HG02885 (cell line): ENCODE measurements at regions not wholly inside any gene's neighbourhood (a gene's known extent, or its start where the extent isn't known, plus 50 kb on each side); places are given as distances from the start of the nearest gene placed in this dataset.
A peak's percentile ranks its signal among the peaks of the same experiment; 100 is the strongest.
"Not testable (repeated sequence)": the region's sequence is repeated elsewhere in the genome, so short reads cannot be mapped to it uniquely, and the experiment has no call there.

Experiments used
- ATAC-seq: cut with Tn5 transposase; IDR thresholded peaks from one replicate; pipeline ENCODE4 v1.9.1; 2021; ENCODE audit warnings: mild to moderate bottlenecking; ENCODE audit not compliant: unreplicated experiment, poor library complexity

GRCh38 chr15:66864086-66864830, 162.2 kb downstream of the SMAD6 start:
- ATAC-seq, result no peak

GRCh38 chr15:66864871-66865281, 162.8 kb downstream of the SMAD6 start:
- ATAC-seq, result no peak

- ATAC-seq, result peak; percentile 70
Measured at GRCh38 chr15:66865622-66866611, 163.9 kb downstream of the SMAD6 start.

- ATAC-seq, result no peak
Measured at GRCh38 chr15:66866656-66867055, 164.6 kb downstream of the SMAD6 start.

GRCh38 chr15:66868918-66869317, 166.9 kb downstream of the SMAD6 start:
- no peak for ATAC-seq

- no peak for ATAC-seq
Measured at GRCh38 chr15:66870880-66871388, 168.9 kb downstream of the SMAD6 start.

GRCh38 chr15:66872405-66872804, 170.4 kb downstream of the SMAD6 start:
- ATAC-seq, result no peak

GRCh38 chr15:66873331-66873730, 171.3 kb downstream of the SMAD6 start:
- not testable (repeated sequence) for ATAC-seq

- ATAC-seq, result no peak
Measured at GRCh38 chr15:66873856-66874255, 171.8 kb downstream of the SMAD6 start.

- no peak for ATAC-seq
Measured at GRCh38 chr15:66875588-66876420, 173.8 kb downstream of the SMAD6 start.

- ATAC-seq, result no peak
Measured at GRCh38 chr15:66876421-66876730, 174.3 kb downstream of the SMAD6 start.

GRCh38 chr15:66876731-66877476, 174.9 kb downstream of the SMAD6 start:
- no peak for ATAC-seq

- ATAC-seq, result no peak
Measured at GRCh38 chr15:66877477-66878271, 175.6 kb downstream of the SMAD6 start.

- ATAC-seq, result no peak
Measured at GRCh38 chr15:66878761-66879160, 176.7 kb downstream of the SMAD6 start.

- ATAC-seq, result no peak
Measured at GRCh38 chr15:66879531-66880368, 177.7 kb downstream of the SMAD6 start.

- ATAC-seq, result no peak
Measured at GRCh38 chr15:66880380-66881155, 178.5 kb downstream of the SMAD6 start.

- ATAC-seq, result no peak
Measured at GRCh38 chr15:66881173-66881905, 179.3 kb downstream of the SMAD6 start.
